IPS-NIHi7 (cell line): ENCODE measurements at regions not wholly inside any gene's neighbourhood (a gene's known extent, or its start where the extent isn't known, plus 50 kb on each side); places are given as distances from the start of the nearest gene placed in this dataset.
A peak's percentile ranks its signal among the peaks of the same experiment; 100 is the strongest.

Source experiments
- DNase-seq: peaks from one replicate; pipeline ENCODE4 v3.0.0; 2012; ENCODE audit warnings: mixed read lengths; ENCODE audit errors: extremely low spot score

DNA sequence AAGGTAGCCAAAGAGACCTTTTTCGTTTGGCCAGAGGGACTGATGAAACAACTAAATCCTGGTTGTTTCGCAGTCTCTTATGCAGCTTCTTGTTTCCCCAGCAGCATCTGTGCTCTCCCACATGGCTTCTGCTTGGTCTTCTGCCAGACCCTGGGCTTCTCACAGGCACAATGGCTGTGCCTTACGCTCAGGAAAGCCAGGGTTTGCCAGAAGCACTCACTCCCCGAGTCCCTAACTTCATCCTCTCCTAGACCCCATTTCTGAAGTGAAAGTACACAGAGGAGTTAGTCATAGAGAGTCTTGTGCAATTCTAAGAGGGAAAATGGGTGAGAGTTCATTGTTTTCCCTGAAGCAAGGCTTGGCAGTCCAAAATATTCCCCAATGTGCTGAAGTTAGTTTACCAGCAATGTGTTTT is 121.7 kb downstream of the EVX1 start:
- no peak for DNase-seq

DNA sequence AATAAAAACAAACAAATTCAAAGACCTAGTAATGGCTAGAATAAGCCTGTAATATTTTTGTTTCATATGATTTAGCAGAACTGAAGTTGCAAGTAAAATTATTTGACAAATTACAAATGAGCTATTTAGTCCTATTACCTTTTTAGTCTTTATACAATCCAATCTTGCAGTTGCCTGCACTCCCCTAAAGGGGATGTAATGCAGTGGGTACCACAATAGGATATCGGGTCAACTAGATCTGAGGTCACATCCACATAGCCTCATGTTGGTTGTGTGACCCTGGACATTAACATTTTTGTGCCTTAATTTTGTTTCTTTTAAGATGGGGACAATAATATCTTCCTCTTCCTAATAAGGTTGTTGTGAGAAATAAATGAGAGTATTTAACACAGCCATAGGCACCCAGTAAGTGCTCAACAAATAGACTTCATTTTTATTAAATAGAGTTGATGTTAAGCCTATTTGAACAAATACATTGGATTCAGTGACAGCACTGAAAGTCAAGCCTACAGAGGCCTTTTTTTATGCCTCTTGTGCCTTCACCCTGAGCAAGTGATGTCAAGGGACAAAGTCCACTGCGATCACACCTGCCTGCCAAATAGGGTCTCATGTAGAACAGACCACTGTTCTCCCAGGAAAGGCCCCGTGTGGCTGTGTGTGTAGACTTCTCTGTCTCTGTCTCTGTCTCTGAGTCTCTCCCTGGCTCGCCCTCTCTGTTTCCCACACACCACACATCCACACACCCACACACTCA is 124.8 kb downstream of the EVX1 start:
- DNase-seq: no peak

DNA sequence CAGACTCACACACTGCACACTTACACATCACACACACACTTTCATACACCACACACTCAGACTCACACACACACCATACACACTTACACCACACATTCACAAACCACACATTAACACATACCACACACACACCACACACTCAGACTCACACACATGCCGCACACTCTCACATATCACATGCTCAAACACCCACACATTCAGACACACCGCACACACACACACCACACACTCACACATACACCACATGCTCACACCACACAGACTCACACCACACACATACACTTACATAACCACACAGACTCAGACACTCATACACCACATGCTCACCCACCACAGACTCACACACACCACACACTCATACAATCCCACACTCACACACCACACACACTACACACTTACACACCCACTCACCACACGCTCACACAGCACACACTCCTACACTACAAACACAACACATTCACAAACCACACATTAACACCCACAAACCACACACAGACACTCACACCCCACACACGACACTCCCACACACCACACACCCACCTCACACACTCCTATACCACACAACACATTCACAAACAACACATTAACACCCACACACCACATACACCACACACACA is 125.4 kb downstream of the EVX1 start:
- no peak for DNase-seq

DNA sequence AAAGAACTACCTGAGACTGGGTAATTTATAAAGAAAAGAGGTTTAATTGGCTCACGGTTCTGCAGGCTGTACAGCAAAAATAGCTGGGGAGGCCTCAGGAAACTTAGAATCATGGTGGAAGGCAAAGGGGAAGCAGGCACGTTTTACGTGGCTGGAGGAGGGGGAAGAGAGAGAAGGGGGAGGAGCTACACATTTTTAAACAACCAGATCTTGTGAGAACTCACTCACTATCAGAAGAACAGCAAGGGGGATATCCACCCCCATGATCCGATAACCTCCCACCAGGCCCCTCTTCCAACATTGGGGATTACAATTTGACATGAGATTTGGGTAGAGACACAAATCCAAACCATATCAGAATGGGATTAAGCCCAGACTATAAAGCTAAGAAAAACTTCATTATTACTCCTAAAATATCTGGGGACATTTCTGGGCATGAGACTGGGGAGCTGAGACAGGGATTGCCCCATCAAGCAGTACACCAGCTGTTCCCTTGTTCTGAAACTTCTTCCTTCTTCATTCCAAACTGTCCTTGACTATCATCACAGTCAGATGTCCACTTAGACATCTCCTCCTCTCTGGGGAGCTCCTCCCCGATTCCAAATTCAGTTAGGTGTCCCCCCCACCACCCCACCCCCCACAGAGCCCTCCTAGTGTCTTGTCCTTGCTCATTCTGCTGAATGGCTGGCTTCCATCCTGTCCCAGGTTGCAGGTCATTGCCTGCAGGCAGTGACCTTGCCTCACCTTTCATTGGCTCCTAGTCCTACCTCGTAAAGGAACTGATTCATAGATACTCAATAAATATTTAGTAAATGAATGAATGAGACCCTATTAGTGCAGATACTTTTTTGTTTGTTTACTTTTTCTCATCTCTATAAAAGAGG is 132.6 kb downstream of the EVX1 start:
- no peak for DNase-seq

DNA sequence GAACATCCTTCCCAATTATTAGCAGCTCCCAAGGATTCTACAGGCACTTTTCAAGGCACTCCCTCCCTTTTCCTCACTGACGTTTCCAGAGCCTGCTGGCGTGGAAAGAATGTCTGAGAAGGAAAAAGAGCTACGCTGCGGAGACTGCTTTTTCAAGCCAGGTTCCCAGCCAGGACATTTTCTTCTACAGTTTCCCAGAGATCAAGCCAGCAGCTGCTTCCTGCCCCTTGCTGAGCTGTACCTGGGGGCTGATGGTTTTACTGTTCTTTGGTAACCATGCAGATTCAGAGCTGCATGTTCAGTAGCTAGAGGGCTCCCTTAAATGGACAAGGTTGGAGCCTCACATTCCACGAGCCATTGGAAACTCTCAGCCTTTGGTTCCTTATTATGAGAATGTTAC is 133.4 kb downstream of the EVX1 start:
- DNase-seq: peak; percentile 55

DNA sequence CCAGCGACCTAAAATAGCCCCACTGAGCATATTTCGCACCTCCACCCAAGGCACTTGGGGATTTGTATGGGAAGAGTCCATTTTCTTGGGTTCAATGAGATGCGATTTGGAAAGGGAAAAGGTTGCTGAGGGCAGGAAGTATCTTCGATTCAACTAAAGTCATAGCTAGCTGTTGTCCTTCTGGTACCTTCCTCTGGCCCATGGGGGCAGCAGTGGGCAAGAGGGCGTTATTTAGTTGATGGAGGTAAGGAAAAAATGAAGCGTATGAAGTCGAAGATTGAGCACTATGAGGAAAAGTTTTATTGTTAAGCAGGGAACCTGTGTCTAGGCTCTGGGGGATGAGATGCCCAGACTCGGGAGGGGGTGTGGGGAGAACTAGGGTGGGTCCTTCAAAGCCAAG is 135.4 kb downstream of the EVX1 start:
- peak; percentile 38 for DNase-seq

DNA sequence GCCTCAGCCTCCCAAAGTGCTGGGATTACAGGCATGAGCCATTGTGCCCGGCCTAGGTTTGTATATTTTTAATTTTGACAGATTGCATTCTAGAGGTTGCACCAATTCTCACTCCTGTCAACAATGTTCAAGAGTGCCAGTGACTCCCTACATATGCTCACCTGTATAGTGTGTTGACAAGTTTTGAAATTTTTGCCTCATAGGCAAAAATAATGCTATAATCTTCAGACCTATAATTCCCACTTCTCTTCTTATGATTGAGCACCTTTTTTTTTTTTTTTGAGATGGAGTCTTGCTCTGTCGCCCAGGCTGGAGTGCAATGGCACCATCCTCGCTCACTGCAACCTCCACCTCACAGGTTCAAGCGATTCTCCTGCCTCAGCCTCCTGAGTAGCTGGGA is 139.7 kb downstream of the EVX1 start:
- no peak for DNase-seq

DNA sequence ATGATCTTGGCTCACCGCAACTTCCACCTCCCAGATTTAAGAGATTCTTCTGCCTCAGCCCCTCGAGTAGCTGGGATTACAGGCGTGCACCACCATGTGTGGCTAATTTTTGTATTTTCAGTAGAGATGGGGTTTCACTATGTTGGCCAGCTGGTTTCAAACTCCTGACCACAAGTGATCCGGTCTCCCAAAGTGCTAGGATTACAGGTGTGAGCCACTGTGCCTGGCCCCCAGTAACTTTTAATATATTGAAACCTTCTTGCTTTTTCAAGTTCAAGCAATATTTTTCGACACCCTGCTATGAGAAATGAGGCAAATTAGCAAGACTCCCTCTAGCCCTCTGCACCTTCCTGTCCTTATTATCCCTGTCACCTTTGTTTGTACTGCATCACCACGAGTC is 144.0 kb downstream of the EVX1 start:
- DNase-seq: no peak

DNA sequence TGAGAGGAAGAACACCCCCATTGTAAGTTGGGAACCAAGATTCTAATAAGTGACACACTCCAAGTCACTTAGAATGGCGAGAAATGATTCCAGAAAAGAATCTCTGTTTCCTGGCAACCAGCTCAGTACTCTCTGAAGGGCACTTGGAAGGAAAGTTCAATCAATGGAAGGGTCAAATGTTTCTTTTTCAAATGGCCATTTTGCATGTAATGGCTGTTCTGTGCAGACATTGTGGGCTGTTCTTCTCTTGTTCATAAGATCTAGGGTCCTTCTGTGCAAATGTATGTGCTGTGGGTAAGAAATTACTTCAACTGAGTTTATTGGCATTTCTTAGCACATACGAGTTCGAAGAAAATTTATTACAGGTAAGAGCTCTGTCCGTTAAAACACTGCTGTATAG is 145.3 kb downstream of the EVX1 start:
- no peak for DNase-seq

DNA sequence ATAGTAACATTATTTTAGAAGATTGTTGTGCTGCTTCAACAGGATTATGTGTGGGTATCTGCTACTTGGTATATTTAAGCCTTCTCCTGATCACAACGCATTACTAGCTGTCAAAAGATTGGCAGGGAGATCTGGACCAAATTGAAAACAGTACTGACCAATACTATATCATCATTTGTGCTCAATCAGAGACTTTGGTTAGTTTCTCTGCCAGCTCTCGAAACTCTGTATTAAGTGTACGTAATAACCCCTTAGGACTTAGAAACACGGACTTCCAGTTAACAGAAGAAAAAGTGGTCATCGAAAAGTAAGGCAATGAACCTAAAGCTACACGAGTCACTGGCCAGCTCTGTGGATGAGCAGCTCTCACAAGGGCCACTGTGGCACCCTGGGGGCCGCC is 146.0 kb downstream of the EVX1 start:
- no peak for DNase-seq

DNA sequence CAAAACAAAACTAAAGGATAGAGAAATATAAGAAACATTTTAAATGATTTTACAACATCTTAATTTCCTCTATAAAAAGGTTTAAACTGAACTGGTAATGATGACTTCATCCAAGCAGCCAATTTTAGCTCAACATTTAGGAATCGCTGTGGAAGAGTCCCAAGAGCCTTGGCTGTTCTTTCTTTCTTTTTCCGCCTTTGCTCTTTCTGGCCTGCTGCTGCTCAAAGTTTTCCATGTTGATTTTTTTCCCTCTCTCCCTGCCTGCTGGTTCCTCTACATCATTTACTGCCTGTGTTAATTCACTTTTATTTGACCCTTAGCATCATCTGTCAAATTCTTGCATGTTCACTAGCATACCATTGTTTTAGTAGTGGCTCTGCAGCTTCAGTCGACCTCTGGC is 146.9 kb downstream of the EVX1 start:
- DNase-seq: no peak

DNA sequence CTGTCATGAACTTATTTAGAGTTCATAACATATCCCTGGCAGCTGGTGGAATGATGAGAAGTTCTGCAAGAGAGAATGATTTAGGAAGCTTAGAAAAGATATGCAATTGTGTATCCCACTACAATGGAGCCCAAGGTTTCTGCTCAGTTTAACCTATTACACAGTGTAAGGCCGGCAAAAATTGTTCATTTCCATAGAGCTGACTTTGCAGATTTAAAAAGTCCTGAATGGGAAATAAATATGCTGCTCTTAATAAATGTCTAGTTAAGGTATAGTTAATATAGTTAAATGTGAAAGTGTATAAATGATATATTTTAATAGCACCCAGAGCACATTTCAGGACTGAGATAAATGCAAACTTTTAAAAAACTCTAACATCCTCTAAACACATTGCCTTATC is 149.9 kb downstream of the EVX1 start:
- no peak for DNase-seq

DNA sequence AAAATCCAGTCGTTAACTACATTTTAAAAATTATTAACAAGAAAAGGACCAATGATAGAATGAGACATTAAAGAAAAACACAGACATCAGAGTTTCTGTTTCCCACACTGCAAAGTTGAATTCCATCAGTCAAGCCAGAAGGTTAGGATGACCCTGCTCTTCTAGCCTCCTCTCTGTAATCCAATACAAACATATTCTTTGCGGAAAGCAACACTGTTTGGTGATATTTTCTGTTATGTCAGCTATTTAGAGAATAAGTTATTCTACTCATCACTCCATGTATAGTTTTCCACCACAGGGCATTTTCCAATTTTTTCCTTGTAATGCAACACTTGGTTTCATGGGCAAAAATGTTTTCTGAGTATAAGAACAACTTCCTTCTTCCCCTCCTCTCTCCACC is 152.3 kb downstream of the EVX1 start:
- DNase-seq: no peak

DNA sequence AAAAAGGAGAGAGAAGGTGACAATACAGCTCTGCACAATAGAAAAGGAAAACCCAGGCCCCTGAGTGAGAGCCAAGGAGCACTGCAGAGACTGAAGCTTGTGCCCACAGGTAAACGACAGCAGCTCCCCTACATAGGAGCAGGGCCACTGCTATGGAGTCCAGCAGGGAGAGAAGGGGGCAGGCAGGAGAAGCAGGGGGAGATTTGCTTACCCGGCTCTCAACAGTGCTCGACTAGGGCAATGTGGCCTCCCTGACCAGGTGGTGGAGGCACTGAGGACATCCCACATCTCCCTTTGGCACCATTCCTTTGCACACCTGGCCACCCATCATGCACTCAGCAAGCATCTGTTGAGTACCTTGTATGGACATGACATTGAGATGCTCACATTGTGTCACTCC is 153.0 kb downstream of the EVX1 start:
- no peak for DNase-seq

DNA sequence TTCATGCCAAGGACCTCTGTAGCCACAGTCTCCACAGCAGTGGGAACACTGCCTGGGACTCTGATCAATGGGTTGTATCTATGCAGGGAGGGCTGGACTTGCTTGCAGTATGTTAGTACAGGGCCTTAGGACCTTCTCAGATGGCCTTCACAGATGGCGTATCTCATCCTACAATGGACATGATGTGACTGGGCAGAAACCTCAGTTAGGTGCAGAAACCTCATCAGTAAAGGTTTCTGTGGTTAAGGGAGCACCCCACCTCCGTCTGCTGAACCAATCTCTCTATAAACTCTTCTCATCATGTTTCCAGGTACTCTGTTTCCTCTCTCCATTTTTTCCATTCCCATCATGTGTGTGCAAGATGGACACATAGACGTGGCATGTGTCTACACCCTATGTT is 154.9 kb downstream of the EVX1 start:
- DNase-seq: no peak

DNA sequence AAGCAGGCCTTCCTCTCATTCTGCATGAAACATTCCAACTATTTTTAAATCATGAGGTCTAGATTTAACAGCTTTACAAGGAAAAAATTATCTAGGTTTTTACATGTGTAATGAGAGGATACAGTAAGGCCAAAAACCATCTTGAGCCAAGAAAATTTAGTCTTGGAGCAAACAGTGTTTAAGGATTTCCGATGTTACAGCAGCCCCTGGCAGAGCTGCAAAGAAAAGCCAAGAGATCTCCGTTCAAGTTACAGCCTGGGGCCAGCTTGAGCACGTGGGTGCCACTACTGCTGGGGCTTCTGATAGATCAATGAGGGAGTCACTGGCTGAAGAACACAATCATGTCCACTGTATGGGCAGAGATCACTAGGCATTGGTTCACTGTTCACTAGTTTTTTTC is 156.2 kb downstream of the EVX1 start:
- DNase-seq: no peak

DNA sequence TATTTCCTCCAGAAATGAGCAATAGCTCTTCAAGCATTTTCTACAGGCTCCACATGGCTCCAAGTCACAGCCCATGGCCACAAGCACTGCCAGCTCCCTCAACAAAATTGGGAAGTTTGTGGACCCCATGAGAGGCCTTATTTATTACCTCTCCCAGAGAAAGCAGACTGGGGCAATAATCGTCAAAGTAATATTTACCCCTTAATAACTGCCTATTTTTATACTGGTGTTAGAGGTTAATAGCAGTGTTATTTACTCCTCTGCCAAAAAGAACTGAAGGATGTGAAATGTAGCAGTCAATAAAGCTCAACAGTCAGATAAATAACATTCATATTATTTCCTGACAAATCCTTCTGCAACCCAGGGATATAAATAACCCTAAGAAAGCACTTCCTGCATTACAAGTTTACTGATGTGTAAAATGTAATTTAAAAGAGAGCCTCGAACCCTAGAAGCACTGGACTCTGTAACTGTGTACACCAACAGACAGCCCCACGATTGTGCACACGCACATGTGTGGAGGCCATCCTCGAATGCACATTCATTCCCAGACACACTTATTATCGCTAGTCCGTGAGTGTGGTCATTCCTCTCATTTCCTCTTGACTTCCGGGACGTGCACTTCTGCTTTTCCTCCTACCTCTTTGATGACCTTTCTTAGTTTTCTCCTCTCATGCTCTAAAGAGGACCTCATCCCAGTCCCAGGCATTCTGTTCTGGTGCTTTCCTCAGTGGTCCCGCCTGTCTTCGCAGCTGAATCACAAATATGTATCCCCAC is 157.4 kb downstream of the EVX1 start:
- no peak for DNase-seq

DNA sequence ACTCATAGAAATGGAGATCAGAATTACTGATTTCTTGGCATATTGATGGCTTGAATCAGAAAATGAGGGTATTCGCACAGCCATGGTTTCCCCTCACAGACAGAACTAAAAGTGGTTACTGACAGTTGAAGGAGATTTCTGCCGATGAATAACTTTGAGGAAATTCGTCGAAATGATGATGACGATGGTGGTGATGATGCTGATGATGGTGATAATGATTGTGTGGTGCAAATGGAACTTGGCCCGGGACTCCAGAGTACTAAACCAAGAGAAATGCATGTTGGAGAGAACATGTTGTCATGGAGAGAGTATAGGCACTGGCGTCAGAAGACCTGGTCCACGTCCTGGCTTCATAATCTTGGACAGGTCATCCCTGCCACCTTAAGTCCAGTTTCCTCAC is 163.2 kb downstream of the EVX1 start:
- DNase-seq: no peak

DNA sequence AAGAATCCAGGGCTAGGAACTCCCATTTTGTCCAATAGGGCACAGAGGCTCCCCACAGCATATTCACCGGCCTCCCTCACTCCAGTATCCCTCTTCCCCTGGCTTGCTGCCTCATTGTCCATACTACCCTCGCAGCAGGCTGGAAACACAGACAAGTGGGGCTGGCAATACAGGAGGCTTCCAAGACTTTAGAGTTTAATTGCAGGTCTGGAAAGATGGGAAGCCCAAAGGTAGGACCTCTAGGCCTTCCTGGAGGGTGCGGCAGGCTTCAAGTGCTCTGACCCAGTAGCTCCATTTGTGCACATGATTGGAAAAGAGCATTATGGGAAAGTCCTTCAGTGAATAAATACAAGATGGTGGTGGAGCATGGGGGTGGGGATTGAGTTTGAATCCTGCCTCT is 166.7 kb downstream of the EVX1 start:
- DNase-seq: no peak

DNA sequence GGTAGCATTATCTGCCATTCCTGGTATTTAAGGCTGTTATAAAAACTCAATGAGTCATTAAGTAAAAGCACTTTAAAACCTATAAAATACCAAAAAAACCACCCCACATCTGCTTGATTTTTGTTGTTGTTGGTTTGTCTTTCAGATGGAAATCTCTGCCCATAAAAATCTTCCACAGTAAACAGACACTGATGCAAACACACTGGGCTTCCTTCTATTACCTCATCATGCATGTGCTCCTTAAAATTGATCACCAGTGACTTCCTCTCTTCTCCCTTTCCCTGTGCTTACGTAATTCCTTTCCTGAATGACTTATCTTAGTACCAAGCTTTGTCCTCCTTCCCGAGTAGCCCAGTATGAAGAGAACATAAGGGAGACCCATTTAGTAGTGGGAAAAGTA is 167.2 kb downstream of the EVX1 start:
- DNase-seq: no peak

DNA sequence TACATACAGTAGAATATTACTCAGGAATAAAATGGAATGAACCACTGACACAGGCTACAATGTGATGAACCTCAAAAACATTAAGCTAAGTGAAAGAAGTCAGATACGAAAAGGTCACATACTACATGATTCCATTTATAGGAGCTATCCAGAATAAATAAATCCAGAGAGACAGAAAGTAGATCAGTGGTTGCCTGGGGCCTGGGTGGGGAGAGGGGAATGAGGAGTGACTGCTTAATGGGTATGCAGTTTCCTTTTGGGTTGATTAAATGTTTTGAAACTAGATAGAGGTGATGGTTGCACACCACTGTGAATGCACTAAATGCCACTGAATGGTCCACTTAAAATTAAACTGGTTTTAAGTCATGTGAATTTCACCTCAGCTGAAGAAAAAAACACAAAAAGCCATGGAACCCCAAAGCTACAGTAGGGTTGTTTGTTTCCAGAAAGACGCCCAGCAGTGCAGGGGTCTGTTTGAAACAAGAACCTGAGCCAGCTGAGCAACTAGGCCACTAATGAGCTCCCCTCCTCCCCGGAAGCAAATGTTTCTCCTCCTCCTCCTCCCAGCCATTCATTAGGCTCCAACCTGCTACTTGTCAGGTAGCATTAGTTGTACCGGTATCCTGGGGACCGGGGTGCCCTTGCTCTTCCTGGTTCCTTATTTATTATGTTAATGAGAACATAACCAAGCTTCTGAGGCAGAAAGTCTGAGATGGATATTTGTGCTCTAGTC is 168.4 kb downstream of the EVX1 start:
- DNase-seq: peak; percentile 31
